ENCODE measurements at regions not wholly inside any gene's neighbourhood (a gene's known extent, or its start where the extent isn't known, plus 50 kb on each side); places are given as distances from the start of the nearest gene placed in this dataset.

DNA sequence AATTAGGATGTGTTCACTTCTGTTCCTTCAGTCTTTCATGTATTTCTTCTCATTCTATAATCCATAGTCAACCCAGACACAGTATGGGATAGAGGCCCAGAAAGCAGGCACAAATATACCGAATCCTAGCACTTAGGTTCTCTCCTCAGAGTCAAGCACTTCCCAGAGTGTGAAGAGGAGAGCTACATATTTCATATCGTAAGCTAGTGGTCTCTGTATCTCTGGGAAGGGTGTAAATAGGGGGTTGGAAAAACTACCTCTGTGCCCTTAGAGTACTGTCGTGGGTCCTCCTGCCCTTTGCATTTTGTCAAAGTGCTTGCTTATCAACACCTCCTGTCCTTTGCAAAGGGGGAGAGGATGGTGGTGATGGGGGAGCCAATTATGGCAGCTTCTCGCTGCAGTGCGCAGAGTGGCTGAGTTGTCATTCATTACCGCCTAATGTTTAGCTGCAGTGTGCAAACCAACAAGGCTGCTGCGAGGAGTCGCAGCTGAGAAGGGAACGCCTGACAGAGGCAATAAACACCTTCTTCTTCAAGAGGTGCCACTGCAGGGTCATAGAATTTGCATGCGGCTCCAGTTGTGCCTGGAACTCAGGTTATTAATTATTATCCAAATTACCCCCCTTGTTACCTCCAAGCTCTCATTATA lies 182.7 kb downstream of the NUF2 start:
- WGBS, 2 donors: 73 to 80% methylated on average over 10 of the region's 10 CpGs
- FAIRE-seq (no peak), ATAC-seq (no peak), DNase-seq (no peak)
- no peak overlapping the region for H3K27ac ChIP-seq
- H3K36me3 ChIP-seq: no peaks in the 10 kb centered on the region
- H3K4me1 ChIP-seq: no peaks in the 10 kb centered on the region
- no peak overlapping the region for H3K4me3 ChIP-seq
- intact Hi-C loops (cut with DNase I): loop anchor here in 1 of 3 donors (10.0 kb wide), 1 partner anchor 90 kb away; no protein-coding TSS in a partner anchor
- H3K9me3 ChIP-seq: no peaks in the 10 kb centered on the region
- TF ChIP-seq, protein P1, sequence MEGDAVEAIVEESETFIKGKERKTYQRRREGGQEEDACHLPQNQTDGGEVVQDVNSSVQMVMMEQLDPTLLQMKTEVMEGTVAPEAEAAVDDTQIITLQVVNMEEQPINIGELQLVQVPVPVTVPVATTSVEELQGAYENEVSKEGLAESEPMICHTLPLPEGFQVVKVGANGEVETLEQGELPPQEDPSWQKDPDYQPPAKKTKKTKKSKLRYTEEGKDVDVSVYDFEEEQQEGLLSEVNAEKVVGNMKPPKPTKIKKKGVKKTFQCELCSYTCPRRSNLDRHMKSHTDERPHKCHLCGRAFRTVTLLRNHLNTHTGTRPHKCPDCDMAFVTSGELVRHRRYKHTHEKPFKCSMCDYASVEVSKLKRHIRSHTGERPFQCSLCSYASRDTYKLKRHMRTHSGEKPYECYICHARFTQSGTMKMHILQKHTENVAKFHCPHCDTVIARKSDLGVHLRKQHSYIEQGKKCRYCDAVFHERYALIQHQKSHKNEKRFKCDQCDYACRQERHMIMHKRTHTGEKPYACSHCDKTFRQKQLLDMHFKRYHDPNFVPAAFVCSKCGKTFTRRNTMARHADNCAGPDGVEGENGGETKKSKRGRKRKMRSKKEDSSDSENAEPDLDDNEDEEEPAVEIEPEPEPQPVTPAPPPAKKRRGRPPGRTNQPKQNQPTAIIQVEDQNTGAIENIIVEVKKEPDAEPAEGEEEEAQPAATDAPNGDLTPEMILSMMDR (IDR thresholded peaks at IDR 0.05): no peak
- no peaks in the 10 kb centered on the region for H3K27me3 ChIP-seq

DNA sequence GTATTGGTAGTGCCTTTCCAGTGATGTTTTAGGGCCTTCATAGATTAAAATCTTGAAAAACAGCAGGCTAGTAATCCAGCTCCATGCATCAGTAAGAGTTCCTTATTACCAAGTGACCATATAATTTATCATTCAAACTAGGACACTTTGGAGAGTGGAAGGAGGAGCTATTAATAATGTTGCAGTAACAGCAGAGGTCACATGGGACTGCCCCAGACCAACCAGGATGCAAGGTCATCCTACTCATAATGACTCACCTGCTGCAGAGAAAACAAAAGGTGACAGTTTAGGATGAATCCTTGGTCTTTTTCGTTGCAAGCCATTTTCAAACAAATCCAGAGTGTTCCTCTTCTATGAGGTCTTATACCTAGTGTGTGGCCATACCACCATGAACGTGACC lies 187.4 kb downstream of the NUF2 start:
- no peaks in the 10 kb centered on the region for H3K4me1 ChIP-seq
- H3K36me3 ChIP-seq: no peaks in the 10 kb centered on the region
- H3K27ac ChIP-seq: no peak overlapping the region
- no peak overlapping the region for H3K4me3 ChIP-seq
- WGBS, 2 donors: 49 to 70% methylated on average over 2 of the region's 2 CpGs
- ATAC-seq: no peak
- intact Hi-C loops (cut with DNase I): loop anchor here in 1 of 3 donors (10.0 kb wide), 1 partner anchor 94 kb away; no protein-coding TSS in a partner anchor
- TF ChIP-seq, protein P1 (IDR thresholded peaks at IDR 0.05): no peak
- DNase-seq: no peak
- no peaks in the 10 kb centered on the region for H3K9me3 ChIP-seq
- no peaks in the 10 kb centered on the region for H3K27me3 ChIP-seq
- no peak for FAIRE-seq

DNA sequence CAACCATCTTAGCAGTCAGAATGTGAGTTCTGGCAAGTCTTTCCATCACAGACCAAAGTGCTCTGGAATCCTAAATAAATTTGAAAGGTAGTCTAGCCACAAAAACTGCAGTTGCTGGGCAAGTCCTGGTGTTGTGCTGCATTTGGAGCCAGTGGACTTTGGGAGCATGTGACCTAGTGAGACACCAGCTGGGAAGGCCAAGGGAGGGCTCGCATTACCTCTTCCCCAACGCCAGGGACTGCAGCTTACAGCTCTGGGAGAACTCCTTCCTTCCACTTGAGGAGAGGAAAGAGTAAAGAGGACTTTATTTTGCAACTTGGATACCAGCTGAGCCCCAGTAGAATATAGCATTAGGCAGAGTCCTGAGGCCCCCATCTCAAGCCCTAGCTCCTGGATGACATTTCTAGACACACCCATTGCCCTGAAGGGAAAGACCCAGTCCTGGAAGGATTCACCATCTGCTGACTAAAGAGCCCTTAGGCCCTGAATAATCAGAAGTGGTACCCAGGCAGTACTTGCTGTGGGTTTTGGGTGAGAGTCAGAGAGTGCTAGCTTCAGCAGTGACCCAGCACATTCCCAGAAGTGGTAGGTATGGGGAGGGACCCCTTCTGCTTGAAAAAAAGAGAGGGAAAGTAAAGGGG lies 190.7 kb downstream of the NUF2 start:
- H3K9me3 ChIP-seq: no peaks in the 10 kb centered on the region
- no peak overlapping the region for H3K27ac ChIP-seq
- DNase-seq: no peak
- 60 to 67% methylated on average over 2 of the region's 2 CpGs for WGBS, 2 donors
- no peak for FAIRE-seq
- intact Hi-C loops (cut with DNase I): no loop called here
- TF ChIP-seq, protein P1 (IDR thresholded peaks at IDR 0.05): no peak
- no peaks in the 10 kb centered on the region for H3K4me1 ChIP-seq
- ATAC-seq: no peak
- H3K4me3 ChIP-seq: no peak overlapping the region
- no peaks in the 10 kb centered on the region for H3K36me3 ChIP-seq
- H3K27me3 ChIP-seq: peaks cover 0 to 3% (median 0%) of the 10 kb centered on the region in 4 donors

DNA sequence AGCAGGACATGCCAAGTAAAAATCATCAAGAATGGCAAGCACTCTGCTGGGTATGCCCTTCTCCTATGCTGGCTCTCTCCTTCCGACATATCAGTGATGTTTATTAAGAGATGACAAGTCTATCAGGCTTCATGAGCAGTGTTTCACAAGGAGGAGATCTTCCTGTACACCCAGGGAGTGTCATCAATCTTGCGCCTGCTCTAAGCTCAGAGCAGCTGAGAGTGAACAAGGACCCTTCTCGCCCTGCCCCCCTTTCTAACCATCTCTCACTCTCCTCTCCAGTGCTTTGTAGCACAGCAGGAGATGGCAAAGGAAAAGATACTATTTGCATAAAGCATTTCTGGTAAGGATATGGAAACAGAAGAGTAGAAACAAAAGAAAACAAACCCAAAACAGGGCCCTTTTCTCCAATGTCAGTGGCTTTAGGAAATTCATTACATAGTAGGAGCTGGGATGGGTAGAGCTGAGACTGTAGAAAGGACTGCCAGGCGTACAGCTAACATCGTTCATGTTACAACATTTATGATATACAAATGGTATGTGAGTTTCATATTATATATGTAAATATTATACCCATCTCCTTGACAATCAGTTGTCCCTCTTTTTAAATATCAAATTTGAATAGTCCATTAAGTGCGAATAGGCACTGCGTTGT lies 201.7 kb downstream of the NUF2 start:
- FAIRE-seq (no peak), ATAC-seq (no peak), DNase-seq (no peak)
- Histone ChIP-seq H3K36me3 (no peaks in the 10 kb centered on the region), H3K4me1 (no peaks in the 10 kb centered on the region), H3K9me3 (no peaks in the 10 kb centered on the region), H3K4me3 (no peak overlapping the region), H3K27me3 (no peaks in the 10 kb centered on the region), H3K27ac (no peak overlapping the region)
- intact Hi-C loops (cut with DNase I): no loop called here
- TF ChIP-seq, protein P1 (IDR thresholded peaks at IDR 0.05): no peak
- 79 to 81% methylated on average over 7 of the region's 7 CpGs for WGBS, 2 donors
